Neural progenitor cell (in vitro differentiated cells): ENCODE measurements at regions not wholly inside any gene's neighbourhood (a gene's known extent, or its start where the extent isn't known, plus 50 kb on each side); places are given as distances from the start of the nearest gene placed in this dataset.

ENCODE experiments used
- EZH2 ChIP-seq: fragments of 200-600 bp; sonication (generic); IDR thresholded peaks from 2 replicates; pipeline ENCODE4 v1.6.1; 2017; ENCODE audit warnings: antibody characterized with exemption, mild to moderate bottlenecking, moderate library complexity
- EZH2phosphoT487 ChIP-seq: fragments of 200-600 bp; sonication (generic); IDR thresholded peaks from 2 replicates; pipeline ENCODE4 v1.6.1; 2017; ENCODE audit warnings: antibody characterized with exemption
- TF ChIP-seq, protein P1 (sequence below): fragments of 200-600 bp; sonication (generic); IDR thresholded peaks from 2 replicates; pipeline ENCODE4 v1.5.1; 2017; ENCODE audit warnings: antibody characterized with exemption, mild to moderate bottlenecking

DNA sequence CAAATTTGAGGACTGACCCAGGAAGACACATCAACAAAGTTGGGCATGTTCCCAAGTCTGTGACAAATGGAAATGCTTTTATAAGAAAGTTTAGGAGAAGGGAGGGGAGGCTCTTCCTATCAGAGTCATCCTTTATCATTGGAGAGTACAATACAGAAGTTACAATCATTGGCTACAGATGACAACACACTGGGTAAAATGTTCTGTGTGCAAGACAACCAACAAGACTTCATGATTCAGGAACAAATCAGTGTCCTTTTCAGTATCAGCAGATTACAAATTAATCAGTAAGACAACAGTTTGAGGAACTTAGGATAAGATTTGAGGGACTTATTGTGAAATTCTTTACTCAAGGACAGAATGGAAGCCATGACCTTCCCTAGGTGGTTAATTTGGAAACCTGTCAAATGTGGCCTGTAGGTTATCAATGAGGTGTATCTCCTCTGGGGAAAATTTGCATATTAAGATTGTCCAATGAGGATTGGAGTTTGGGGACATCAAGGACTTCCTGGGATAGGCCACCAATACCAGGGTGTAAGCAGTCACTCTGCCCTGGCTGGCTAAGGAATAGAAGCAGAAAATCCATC is 274.4 kb upstream of the RORA start:
- TF ChIP-seq, protein P1, sequence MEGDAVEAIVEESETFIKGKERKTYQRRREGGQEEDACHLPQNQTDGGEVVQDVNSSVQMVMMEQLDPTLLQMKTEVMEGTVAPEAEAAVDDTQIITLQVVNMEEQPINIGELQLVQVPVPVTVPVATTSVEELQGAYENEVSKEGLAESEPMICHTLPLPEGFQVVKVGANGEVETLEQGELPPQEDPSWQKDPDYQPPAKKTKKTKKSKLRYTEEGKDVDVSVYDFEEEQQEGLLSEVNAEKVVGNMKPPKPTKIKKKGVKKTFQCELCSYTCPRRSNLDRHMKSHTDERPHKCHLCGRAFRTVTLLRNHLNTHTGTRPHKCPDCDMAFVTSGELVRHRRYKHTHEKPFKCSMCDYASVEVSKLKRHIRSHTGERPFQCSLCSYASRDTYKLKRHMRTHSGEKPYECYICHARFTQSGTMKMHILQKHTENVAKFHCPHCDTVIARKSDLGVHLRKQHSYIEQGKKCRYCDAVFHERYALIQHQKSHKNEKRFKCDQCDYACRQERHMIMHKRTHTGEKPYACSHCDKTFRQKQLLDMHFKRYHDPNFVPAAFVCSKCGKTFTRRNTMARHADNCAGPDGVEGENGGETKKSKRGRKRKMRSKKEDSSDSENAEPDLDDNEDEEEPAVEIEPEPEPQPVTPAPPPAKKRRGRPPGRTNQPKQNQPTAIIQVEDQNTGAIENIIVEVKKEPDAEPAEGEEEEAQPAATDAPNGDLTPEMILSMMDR = no peak
- TF ChIP-seq EZH2phosphoT487 (no peak), EZH2 (no peak)
